Progenitor cell of endocrine pancreas (in vitro differentiated cells): ENCODE measurements at regions not wholly inside any gene's neighbourhood (a gene's known extent, or its start where the extent isn't known, plus 50 kb on each side); places are given as distances from the start of the nearest gene placed in this dataset.

Experiments
- DNase-seq: peaks from one replicate; pipeline ENCODE4 v3.0.0; 2021; ENCODE audit warnings: low spot score; ENCODE audit not compliant: unreplicated experiment
- H3K27ac Mint-ChIP-seq: 2 replicates; pipeline ENCODE4 v1.8.0; 2021; ENCODE audit warnings: mild to moderate bottlenecking, moderate library complexity, mixed read lengths
- H3K27me3 Mint-ChIP-seq: 2 replicates; pipeline ENCODE4 v1.8.0; 2021; ENCODE audit warnings: mixed read lengths
- H3K36me3 Mint-ChIP-seq: 2 replicates; pipeline ENCODE4 v1.8.0; 2022; ENCODE audit warnings: mixed read lengths; ENCODE audit not compliant: insufficient read depth
- H3K4me1 Mint-ChIP-seq: 2 replicates; pipeline ENCODE4 v1.8.0; 2021; ENCODE audit warnings: low read depth, mixed read lengths
- H3K4me3 Mint-ChIP-seq: 2 replicates; pipeline ENCODE4 v1.8.0; 2021; ENCODE audit warnings: low read depth, mild to moderate bottlenecking, moderate library complexity, mixed read lengths
- H3K9me3 Mint-ChIP-seq: 2 replicates; pipeline ENCODE4 v1.8.0; 2021; ENCODE audit warnings: low read depth, mixed read lengths
- TF ChIP-seq, protein P1 (sequence below): fragments of 200-600 bp; sonication (generic); IDR thresholded peaks from one replicate; pipeline ENCODE4 v1.5.0; 2021; ENCODE audit warnings: antibody characterized with exemption, mild to moderate bottlenecking; ENCODE audit not compliant: unreplicated experiment

DNA sequence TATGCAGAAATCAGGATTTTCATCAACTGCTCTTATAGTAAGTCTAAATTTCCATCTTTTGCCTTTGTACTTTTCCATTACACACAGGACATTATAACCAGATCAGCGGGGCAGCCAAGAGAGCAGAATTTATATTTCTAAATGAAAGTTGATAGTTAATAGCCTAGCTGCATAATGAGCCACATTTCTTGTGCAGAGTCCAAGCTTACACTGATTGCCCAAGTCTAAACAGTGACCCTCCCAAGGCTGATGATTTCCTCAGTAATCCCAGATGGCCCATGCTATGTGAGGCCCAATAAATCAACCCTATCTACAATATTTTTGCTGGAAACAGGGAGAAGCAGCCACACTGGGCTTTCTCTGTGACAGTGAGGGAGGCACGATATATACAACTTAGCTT is 475.8 kb upstream of the KCNMB2 start:
- Mint-ChIP-seq H3K4me1 (no peaks in the 10 kb centered on the region), H3K27me3 (no peaks in the 10 kb centered on the region), H3K4me3 (no peak overlapping the region), H3K9me3 (peaks cover 2% of the 10 kb centered on the region), H3K36me3 (no peaks in the 10 kb centered on the region), H3K27ac (no peak overlapping the region)
- TF ChIP-seq, protein P1, sequence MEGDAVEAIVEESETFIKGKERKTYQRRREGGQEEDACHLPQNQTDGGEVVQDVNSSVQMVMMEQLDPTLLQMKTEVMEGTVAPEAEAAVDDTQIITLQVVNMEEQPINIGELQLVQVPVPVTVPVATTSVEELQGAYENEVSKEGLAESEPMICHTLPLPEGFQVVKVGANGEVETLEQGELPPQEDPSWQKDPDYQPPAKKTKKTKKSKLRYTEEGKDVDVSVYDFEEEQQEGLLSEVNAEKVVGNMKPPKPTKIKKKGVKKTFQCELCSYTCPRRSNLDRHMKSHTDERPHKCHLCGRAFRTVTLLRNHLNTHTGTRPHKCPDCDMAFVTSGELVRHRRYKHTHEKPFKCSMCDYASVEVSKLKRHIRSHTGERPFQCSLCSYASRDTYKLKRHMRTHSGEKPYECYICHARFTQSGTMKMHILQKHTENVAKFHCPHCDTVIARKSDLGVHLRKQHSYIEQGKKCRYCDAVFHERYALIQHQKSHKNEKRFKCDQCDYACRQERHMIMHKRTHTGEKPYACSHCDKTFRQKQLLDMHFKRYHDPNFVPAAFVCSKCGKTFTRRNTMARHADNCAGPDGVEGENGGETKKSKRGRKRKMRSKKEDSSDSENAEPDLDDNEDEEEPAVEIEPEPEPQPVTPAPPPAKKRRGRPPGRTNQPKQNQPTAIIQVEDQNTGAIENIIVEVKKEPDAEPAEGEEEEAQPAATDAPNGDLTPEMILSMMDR: no peak
- DNase-seq: no peak

DNA sequence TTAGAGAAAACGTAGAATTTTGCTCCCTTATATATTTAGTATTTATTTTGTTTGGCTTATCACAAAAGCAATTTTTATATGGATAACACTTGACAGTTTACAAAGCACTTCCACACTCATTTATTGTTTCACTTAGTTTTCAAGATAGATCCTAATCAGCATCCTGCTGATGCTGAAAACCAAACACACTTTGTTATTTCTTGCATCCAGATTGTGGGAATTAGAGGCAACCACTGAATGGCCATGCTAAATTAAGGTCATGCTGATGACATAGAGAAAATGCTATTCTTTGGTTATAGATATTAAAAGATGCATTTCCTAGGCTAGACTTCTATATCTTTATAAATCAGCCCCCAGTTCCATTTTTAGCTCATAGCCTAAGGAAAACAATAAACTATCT is 474.1 kb upstream of the KCNMB2 start:
- Mint-ChIP-seq H3K27ac (no peak overlapping the region), H3K36me3 (no peaks in the 10 kb centered on the region), H3K27me3 (no peaks in the 10 kb centered on the region), H3K9me3 (peaks cover 4% of the 10 kb centered on the region), H3K4me3 (no peak overlapping the region), H3K4me1 (no peaks in the 10 kb centered on the region)
- TF ChIP-seq, protein P1: no peak
- DNase-seq: no peak

DNA sequence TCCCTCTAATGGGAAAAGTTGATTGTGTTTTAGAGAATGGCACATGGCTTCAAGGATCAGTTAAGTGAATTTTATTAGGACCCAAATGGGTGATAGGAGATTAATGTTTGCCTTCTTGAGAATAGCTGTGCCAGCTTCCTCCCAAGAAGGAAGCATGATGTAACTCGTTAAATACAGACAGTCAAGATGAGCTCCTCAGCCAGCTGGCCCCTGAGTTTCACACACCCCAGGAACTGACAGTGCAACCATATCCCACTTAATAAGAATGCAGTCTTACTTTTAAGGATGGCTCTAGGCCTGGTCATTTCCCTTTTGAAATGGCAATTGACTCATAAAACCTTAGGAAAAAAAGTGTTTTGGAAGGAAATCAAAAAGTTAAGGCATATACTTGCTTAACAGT is 472.8 kb upstream of the KCNMB2 start:
- Mint-ChIP-seq H3K27ac (no peak overlapping the region), H3K27me3 (no peaks in the 10 kb centered on the region), H3K4me3 (no peak overlapping the region), H3K4me1 (no peaks in the 10 kb centered on the region), H3K36me3 (no peaks in the 10 kb centered on the region), H3K9me3 (peaks cover 4% of the 10 kb centered on the region)
- no peak for DNase-seq
- TF ChIP-seq, protein P1: no peak

DNA sequence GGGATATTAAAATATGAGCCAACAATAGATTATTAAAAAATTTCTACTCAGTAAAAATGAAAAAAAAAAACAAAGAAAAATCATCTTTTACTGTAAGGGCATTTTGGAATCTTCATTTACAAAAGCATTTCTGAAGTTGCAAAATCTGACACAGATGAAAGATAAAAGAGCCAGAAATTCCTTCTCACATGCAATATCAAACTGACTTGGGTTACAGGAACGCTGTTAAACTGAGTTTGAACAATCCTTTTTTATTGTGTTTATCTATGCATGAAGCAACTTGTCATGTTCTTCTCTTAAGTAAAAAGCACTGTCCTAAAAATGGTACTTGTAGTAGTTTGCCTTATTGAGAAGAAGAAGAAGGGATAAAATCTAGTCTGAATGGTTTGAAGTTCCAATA is 468.5 kb upstream of the KCNMB2 start:
- TF ChIP-seq, protein P1: no peak
- Mint-ChIP-seq H3K36me3 (no peaks in the 10 kb centered on the region), H3K27me3 (no peaks in the 10 kb centered on the region), H3K27ac (no peak overlapping the region), H3K4me3 (no peak overlapping the region), H3K4me1 (no peaks in the 10 kb centered on the region), H3K9me3 (peaks cover 4% of the 10 kb centered on the region)
- no peak for DNase-seq

DNA sequence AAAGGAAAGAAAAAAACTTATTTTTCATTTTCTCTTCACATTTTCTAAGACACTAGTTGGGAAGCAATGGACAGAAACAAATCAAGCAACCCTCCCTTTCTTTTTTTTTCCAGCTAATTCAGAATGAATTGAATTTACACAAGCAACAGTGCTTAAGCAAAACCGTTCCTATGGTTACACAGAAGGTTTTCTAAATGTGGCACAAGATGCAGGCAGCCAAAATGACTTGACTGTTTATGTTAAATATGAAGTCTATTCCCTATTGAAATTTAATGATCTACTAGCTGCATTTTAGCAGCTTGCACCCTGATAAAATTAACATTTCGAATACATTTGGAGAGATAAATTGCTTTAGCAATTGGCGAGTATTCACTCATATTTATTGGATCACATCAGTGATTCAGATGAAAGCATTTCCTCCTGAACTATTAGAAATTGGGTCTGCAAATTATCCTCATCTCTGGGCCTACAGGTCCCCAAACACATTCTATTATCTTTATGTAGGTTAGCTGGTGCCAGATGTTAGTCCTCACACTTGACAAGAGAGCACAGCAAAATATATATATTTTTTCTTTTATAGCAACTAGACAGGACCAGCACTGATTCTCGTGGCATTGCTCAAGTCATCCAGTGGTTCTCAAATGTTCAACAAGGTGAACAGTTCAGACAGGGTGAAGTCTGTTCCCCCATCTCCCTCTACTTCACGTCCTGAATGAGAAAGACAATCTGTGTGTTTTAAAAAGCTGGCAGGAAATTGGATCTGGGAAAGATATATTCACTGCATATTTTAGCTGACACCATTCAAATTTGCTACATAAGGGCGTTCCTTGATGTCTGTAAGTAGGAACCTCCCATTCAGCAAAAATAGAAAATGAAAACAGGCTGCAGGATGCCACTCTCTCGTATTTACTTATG is 463.6 kb upstream of the KCNMB2 start:
- Mint-ChIP-seq H3K27me3 (no peaks in the 10 kb centered on the region), H3K27ac (no peak overlapping the region), H3K9me3 (no peaks in the 10 kb centered on the region), H3K4me1 (no peaks in the 10 kb centered on the region), H3K36me3 (no peaks in the 10 kb centered on the region), H3K4me3 (no peak overlapping the region)
- TF ChIP-seq, protein P1: no peak
- no peak for DNase-seq
